Mesenchymal stem cell (in vitro differentiated cells and primary cell): ENCODE measurements at regions not wholly inside any gene's neighbourhood (a gene's known extent, or its start where the extent isn't known, plus 50 kb on each side); places are given as distances from the start of the nearest gene placed in this dataset. TPM values are rescaled to one million over a fixed set of nuclear protein-coding genes. Genes with fewer than 3 reads are reported as not detected.

Experiments
- DNase-seq: peaks from one replicate; pipeline ENCODE4 v3.0.0-alpha.2; 2013
- H2AFZ ChIP-seq: one replicate; pipeline ENCODE4 v1.6.1; 2013; ENCODE audit warnings: low read depth, mild to moderate bottlenecking, control low read depth, inconsistent platforms, low read length, moderate library complexity
- H2AK5ac ChIP-seq: 2 replicates; pipeline ENCODE4 v1.6.1; 2013; ENCODE audit warnings: low read length, moderate library complexity, mild to moderate bottlenecking, inconsistent platforms; ENCODE audit not compliant: severe bottlenecking
- H2BK120ac ChIP-seq: one replicate; pipeline ENCODE4 v1.6.1; 2013; ENCODE audit warnings: low read depth, mild to moderate bottlenecking, inconsistent platforms, low read length, moderate library complexity
- H2BK12ac ChIP-seq, 2 experiments: one replicate each; pipeline ENCODE4 v1.6.1; 2013; ENCODE audit warnings: inconsistent platforms in 2 of 2, low read length in 2 of 2, mild to moderate bottlenecking in 2 of 2, moderate library complexity in 2 of 2, control low read depth in 1 of 2
- H2BK15ac ChIP-seq: one replicate; pipeline ENCODE4 v1.6.1; 2013; ENCODE audit warnings: mild to moderate bottlenecking, low read depth, inconsistent platforms; ENCODE audit not compliant: poor library complexity, severe bottlenecking
- H2BK5ac ChIP-seq: 2 replicates; pipeline ENCODE4 v1.6.1; 2013; ENCODE audit warnings: low read depth, mild to moderate bottlenecking, low read length, control low read depth, inconsistent platforms; ENCODE audit not compliant: poor library complexity, severe bottlenecking
- H3K14ac ChIP-seq, 2 experiments: one replicate each; pipeline ENCODE4 v1.6.1; 2013; ENCODE audit warnings: inconsistent platforms in 2 of 2, low read length in 2 of 2, control low read depth in 1 of 2, mild to moderate bottlenecking in 1 of 2, moderate library complexity in 1 of 2
- H3K18ac ChIP-seq, 2 experiments: one replicate each; pipeline ENCODE4 v1.6.1; 2013; ENCODE audit warnings: inconsistent platforms in 2 of 2, low read length in 2 of 2, control low read depth in 1 of 2, low read depth in 1 of 2, mild to moderate bottlenecking in 1 of 2
- H3K23ac ChIP-seq, 2 experiments: one replicate each; pipeline ENCODE4 v1.6.1; 2013; ENCODE audit warnings: inconsistent platforms in 2 of 2, low read length in 2 of 2, mild to moderate bottlenecking in 2 of 2, moderate library complexity in 2 of 2, control low read depth in 1 of 2
- H3K27ac ChIP-seq: 2 replicates; pipeline ENCODE4 v1.5.1; 2013; ENCODE audit warnings: mild to moderate bottlenecking, moderate library complexity, low read length, control low read depth, inconsistent platforms; ENCODE audit not compliant: poor library complexity, severe bottlenecking
- H3K27me3 ChIP-seq, 2 experiments: 2 replicates each; pipeline versions ENCODE4 v1.6.1 to v1.7.0; 2013; ENCODE audit warnings: low read length in 2 of 2, mild to moderate bottlenecking in 2 of 2, moderate library complexity in 2 of 2, control low read depth in 1 of 2, inconsistent platforms in 1 of 2; ENCODE audit not compliant: control insufficient read depth in 1 of 2, insufficient read depth in 1 of 2
- H3K36me3 ChIP-seq, 2 experiments: 2 replicates each; pipeline versions ENCODE4 v1.6.1 to v1.7.0; 2013; ENCODE audit warnings: low read length in 2 of 2, control low read depth in 1 of 2, inconsistent platforms in 1 of 2, low read depth in 1 of 2, mild to moderate bottlenecking in 1 of 2; ENCODE audit not compliant: insufficient read depth in 2 of 2, control insufficient read depth in 1 of 2
- H3K4ac ChIP-seq, 2 experiments: one replicate each; pipeline ENCODE4 v1.6.1; 2013; ENCODE audit warnings: inconsistent platforms in 2 of 2, low read length in 2 of 2, mild to moderate bottlenecking in 2 of 2, moderate library complexity in 2 of 2, control low read depth in 1 of 2, low read depth in 1 of 2
- H3K4me1 ChIP-seq: 2 replicates; pipeline ENCODE4 v1.6.1; 2013; ENCODE audit warnings: low read depth, low read length, control low read depth; ENCODE audit not compliant: control insufficient read depth, insufficient read depth
- H3K4me2 ChIP-seq: 2 replicates; pipeline ENCODE4 v1.6.1; 2013; ENCODE audit warnings: low read length, mild to moderate bottlenecking, inconsistent platforms; ENCODE audit not compliant: poor library complexity, severe bottlenecking
- H3K4me3 ChIP-seq, 2 experiments: 2 replicates each; pipeline versions ENCODE4 v1.5.1 to v1.7.0; 2013; ENCODE audit warnings: low read length in 2 of 2, mild to moderate bottlenecking in 2 of 2, control low read depth in 1 of 2, low read depth in 1 of 2; ENCODE audit not compliant: insufficient read depth in 1 of 2
- H3K79me1 ChIP-seq: replicated peaks from 2 replicates; pipeline ENCODE4 v1.6.1; 2013; ENCODE audit warnings: mild to moderate bottlenecking, control low read depth, low read length, inconsistent platforms; ENCODE audit not compliant: poor library complexity, severe bottlenecking
- H3K9ac ChIP-seq: 2 replicates; pipeline ENCODE4 v1.7.0; 2013; ENCODE audit warnings: mild to moderate bottlenecking, low read length, moderate library complexity
- H3K9me3 ChIP-seq: 2 replicates; pipeline ENCODE4 v1.7.0; 2013; ENCODE audit warnings: mild to moderate bottlenecking, low read length; ENCODE audit not compliant: control insufficient read depth
- H4K8ac ChIP-seq: one replicate; pipeline ENCODE4 v1.6.1; 2013; ENCODE audit warnings: inconsistent platforms, mild to moderate bottlenecking, low read length, moderate library complexity
- H4K91ac ChIP-seq: one replicate; pipeline ENCODE4 v1.6.1; 2013; ENCODE audit warnings: mild to moderate bottlenecking, low read length, inconsistent platforms
- WGBS: methylation state at CpG from one replicate; pipeline ENCODE4 v1.1.7; 2013; ENCODE audit warnings: mixed read lengths; 5-methylcytosine and 5-hydroxymethylcytosine counted together
- small RNA-seq: library from polyadenylated mRNA; stranded (forward); fragments of <200 nt; extraction: miRNeasy Mini kit (QIAGEN cat#:217004); gene quantifications from one replicate; pipeline ENCODE3, GENCODE V24; 2013; ENCODE audit warnings: low read depth

- no peak overlapping the region for H2BK15ac ChIP-seq
- H3K14ac ChIP-seq: no peak overlapping the region
- no peak overlapping the region for H3K4ac ChIP-seq
- no peak overlapping the region for H3K23ac ChIP-seq
- no peak overlapping the region for H3K4me3 ChIP-seq
- no peaks in the 10 kb centered on the region for H3K36me3 ChIP-seq
- no peak overlapping the region for H3K27ac ChIP-seq
- no peak for DNase-seq
- H3K9ac ChIP-seq: no peak overlapping the region
- no peak overlapping the region for H2BK5ac ChIP-seq
- no peaks in the 10 kb centered on the region for H3K79me1 ChIP-seq
- H3K27me3 ChIP-seq: no peaks in the 10 kb centered on the region
- 67% methylated on average over 1 of the region's 2 CpGs for WGBS
- no peaks in the 10 kb centered on the region for H3K9me3 ChIP-seq
- H2BK12ac ChIP-seq: no peak overlapping the region
- peak overlapping the region; percentile 37 for H4K8ac ChIP-seq
- H3K18ac ChIP-seq: no peak overlapping the region
- no peak overlapping the region for H2BK120ac ChIP-seq
- H3K4me2 ChIP-seq: no peak overlapping the region
- no peaks in the 10 kb centered on the region for H3K4me1 ChIP-seq
- no peak overlapping the region for H2AFZ ChIP-seq
- no peak overlapping the region for H4K91ac ChIP-seq
- H2AK5ac ChIP-seq: no peak overlapping the region
These were observed 124.7 kb downstream of the GPAT3 start for GRCh38 chr4:83660578-83660977.

- no peak overlapping the region for H3K18ac ChIP-seq
- H2AFZ ChIP-seq: no peak overlapping the region
- H3K36me3 ChIP-seq: no peaks in the 10 kb centered on the region
- H3K9ac ChIP-seq: no peak overlapping the region
- no peaks in the 10 kb centered on the region for H3K79me1 ChIP-seq
- no peak for DNase-seq
- H2BK15ac ChIP-seq: no peak overlapping the region
- no peaks in the 10 kb centered on the region for H3K4me1 ChIP-seq
- WGBS: 58% methylated on average over 5 of the region's 7 CpGs
- H3K27ac ChIP-seq: no peak overlapping the region
- no peak overlapping the region for H4K91ac ChIP-seq
- no peak overlapping the region for H2BK120ac ChIP-seq
- no peak overlapping the region for H3K14ac ChIP-seq
- no peak overlapping the region for H4K8ac ChIP-seq
- no peak overlapping the region for H3K4ac ChIP-seq
- no peak overlapping the region for H3K4me3 ChIP-seq
- peaks cover 4 to 5% of the 10 kb centered on the region in 2 experiments for H3K27me3 ChIP-seq
- H2BK12ac ChIP-seq: no peak overlapping the region
- H2BK5ac ChIP-seq: no peak overlapping the region
- H3K9me3 ChIP-seq: no peaks in the 10 kb centered on the region
- no peak overlapping the region for H3K4me2 ChIP-seq
- H2AK5ac ChIP-seq: no peak overlapping the region
- H3K23ac ChIP-seq: no peak overlapping the region
These were observed 122.9 kb downstream of the GPAT3 start for GRCh38 chr4:83658806-83659205.

GRCh38 chr4:83657336-83657735 lies 121.4 kb downstream of the GPAT3 start:
- Histone ChIP-seq H3K79me1 (no peaks in the 10 kb centered on the region), H2AK5ac (no peak overlapping the region), H2BK12ac (no peak overlapping the region), H3K27ac (no peak overlapping the region), H3K4me1 (no peaks in the 10 kb centered on the region), H3K27me3 (peaks cover 4 to 5% of the 10 kb centered on the region in 2 experiments), H3K9ac (no peak overlapping the region), H3K36me3 (no peaks in the 10 kb centered on the region), H3K18ac (no peak overlapping the region), H2BK15ac (no peak overlapping the region), H4K91ac (no peak overlapping the region), H3K14ac (no peak overlapping the region), H3K4ac (no peak overlapping the region), H3K4me3 (no peak overlapping the region), H3K23ac (no peak overlapping the region), H2BK5ac (no peak overlapping the region), H3K9me3 (no peaks in the 10 kb centered on the region), H4K8ac (no peak overlapping the region), H2BK120ac (no peak overlapping the region), H2AFZ (no peak overlapping the region), H3K4me2 (no peak overlapping the region)
- 50% methylated on average over 2 of the region's 2 CpGs for WGBS
- no peak for DNase-seq

Small RNAs in the stretch of these regions (small RNA-seq; reads per million reads assigned to genes)
- gene RNU6-774P: not detected
